HL-60 (cell line): ENCODE measurements at regions not wholly inside any gene's neighbourhood (a gene's known extent, or its start where the extent isn't known, plus 50 kb on each side); places are given as distances from the start of the nearest gene placed in this dataset.
"Not testable (repeated sequence)": the region's sequence is repeated elsewhere in the genome, so short reads cannot be mapped to it uniquely, and the experiment has no call there.

ENCODE experiments used
- CTCF ChIP-seq: IDR thresholded peaks from one replicate; pipeline ENCODE4 v1.5.1; 2011; ENCODE audit warnings: low read length, control low read depth, inconsistent platforms; ENCODE audit not compliant: insufficient read depth
- GABPA ChIP-seq: IDR thresholded peaks from 2 replicates; pipeline ENCODE4 v1.6.1; 2012; ENCODE audit warnings: low read depth
- POLR2AphosphoS5 ChIP-seq: IDR thresholded peaks from 2 replicates; pipeline ENCODE4 v1.6.1; 2012; ENCODE audit warnings: low read depth
- REST ChIP-seq: IDR thresholded peaks from 2 replicates; pipeline ENCODE4 v1.6.1; 2012; ENCODE audit warnings: low read depth; ENCODE audit not compliant: insufficient replicate concordance

- not testable (repeated sequence) for TF ChIP-seq CTCF, POLR2AphosphoS5, GABPA, REST
These were observed 445.6 kb upstream of the OLFM3 start for GRCh38 chr1:102442317-102442716.
